A204.1 (cell line): ENCODE measurements at regions not wholly inside any gene's neighbourhood (a gene's known extent, or its start where the extent isn't known, plus 50 kb on each side); places are given as distances from the start of the nearest gene placed in this dataset.

Experiments used
- FAIRE-seq: peaks from 2 replicates; lab custom pipeline; 2012; peaks lifted over from hg19 to GRCh38; lab: Jason Lieb, UNC

DNA sequence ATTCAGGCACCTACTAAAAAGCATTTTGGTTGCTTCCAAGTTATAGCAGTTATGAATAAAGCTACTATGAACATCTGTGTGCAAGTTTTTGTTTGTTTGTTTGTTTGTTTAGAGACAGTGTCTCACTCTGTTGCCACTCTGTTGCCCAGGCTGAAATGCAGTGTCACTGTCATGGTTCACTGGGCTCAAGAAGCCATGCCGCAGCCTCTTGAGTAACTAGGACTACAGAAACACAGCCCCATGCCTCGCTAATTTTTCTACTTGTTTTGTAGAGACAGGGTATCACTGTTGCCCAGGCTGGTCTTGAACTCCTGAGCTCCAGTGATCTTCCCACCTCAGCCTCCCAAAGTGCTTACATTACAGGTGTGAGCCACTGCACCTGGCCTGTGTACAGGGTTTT, 795.9 kb downstream of the EPHA7 start:
- FAIRE-seq: no peak

DNA sequence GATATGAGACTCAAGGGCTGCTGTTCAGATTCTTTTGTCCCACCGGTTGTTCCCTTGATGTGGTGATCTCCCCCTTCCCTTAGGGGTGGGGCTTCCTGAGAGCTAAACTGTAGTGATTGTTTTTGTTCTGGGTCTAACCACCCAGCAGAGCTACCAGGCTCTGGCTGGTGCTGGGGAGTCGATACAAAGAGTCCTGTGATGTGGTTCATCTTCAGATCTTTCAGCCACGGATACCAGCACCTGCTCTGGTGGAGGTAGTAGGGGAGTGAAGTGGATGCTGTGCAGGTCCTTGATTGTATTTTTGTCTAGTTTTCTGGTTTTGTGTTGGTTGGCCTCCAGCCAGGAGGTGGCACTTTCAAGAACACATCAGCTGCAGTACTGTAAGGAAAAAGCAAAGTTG, 801.6 kb downstream of the EPHA7 start:
- FAIRE-seq: no peak

DNA sequence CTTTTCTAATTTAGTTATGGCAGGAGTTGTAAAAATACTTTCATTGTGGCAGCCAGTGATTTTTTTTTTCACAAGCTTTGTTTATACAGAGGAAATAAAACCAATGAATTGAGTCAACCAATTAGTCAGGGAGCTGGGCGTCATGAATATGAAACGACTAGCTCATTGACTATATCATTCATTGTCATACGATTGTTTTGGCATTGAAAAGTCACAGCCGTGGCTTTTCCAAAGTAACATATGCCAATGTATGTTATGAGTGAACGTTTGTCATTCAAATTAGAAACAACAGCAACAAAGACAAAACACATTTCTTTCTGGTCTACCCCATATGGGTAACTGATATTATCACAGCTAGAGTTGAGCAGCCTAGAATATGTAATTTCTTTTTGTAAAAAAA, 810.6 kb downstream of the EPHA7 start:
- no peak for FAIRE-seq

DNA sequence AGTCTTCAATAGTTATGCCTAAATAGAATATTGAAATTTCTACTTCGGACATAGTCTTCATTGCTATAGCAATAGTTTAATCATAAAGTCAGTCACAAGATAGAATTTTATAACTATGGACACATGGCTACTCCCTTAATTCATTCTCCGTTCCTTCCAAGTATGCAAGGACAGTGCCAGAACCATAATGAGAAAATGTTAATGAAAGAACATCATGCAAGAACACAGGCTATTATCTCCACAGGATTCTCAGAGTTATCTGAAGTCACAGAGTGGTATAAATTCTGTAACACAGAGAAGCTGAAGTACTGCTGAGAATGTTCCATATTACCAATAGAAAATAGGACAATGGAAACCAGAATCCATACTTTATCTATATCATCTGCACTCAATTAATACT, 826.2 kb downstream of the EPHA7 start:
- no peak for FAIRE-seq

DNA sequence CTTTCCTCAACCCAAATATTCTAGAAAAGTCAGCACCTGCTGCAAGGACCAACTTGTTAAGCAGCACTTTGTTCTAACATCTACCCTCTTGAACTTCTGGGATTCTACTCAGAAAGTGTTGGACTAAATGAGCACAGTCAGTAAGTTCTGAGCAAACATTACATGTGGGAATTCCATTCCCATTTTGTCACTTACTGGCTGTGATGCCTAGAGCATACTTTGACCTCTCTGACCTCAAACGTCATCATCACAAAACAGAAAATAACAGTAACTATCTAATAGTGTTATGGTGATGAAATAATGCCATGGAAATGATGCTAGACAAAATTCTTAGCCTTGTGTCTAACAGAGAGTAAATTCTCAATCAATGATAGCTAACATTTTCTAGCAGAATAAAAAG, 829.4 kb downstream of the EPHA7 start:
- no peak for FAIRE-seq

DNA sequence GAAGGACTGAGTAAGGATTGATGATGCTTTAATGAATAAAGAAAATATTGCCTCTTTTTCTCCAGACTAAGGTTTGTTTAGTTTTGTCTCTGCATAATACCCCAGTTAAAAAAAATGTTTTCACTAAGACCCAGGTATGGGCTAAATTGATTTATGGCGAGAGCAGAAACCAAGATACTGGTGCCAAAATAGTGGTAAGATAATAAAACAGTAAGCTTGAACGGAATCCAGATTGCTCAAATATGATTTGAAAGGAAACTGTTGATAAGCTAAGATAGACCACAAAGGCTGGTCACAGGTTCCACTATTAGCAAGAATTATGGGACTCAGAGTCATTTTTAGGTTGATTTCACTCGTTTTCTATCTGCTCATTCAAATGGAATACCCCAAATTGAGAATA, 831.2 kb downstream of the EPHA7 start:
- no peak for FAIRE-seq

DNA sequence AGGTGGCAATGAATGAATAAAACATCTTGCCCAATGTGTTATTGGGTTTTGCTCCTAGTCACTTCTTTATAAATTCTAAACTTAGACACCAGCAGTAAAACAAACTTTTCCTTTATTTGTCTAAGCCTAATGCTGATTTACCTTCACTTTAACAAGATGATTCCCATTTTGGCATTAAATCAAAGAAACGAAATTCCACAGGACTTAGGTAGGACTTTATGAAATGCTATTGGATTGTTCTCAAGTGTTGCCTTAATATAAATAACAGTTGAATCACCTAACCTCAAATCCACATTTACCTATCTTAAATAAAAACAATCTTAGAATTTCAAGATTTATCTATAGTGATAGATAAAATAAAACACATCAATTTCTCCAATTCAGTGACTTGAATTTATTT, 831.8 kb downstream of the EPHA7 start:
- FAIRE-seq: no peak

DNA sequence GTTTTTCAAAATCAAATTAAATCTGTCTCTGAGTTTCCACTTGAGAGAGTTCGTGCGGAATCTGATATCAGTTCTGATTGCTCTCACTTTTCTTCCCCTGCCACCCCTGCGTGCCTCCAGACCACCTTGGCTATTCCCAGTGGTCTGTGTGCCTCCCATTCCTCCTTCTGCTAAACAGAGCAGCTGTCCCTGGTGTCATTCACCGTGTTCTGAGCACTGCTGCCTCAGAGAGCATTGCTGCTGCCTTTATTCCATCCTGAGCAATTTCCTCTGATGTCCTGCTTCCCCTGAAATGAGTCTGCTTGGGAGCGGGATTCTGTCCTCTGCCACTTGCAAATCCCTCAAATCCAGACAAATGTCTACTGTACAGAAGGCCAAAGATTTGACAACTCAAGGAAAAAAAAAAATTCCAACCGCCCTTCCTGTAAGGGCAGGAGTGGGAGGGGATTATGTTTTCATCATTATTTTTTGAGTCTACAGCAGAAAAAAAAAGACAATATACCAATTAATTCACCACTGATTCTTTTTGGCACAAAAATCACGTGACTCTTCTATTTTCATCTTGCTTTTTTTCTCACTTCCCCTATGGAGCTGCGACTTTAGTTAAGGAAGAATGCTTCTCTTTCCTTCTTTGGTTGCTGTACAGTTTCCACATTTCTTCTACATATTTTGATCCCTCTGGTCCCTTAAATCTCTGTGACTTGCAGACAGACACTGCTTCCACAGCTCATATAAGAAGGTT, 833.0 kb downstream of the EPHA7 start:
- FAIRE-seq: no peak

DNA sequence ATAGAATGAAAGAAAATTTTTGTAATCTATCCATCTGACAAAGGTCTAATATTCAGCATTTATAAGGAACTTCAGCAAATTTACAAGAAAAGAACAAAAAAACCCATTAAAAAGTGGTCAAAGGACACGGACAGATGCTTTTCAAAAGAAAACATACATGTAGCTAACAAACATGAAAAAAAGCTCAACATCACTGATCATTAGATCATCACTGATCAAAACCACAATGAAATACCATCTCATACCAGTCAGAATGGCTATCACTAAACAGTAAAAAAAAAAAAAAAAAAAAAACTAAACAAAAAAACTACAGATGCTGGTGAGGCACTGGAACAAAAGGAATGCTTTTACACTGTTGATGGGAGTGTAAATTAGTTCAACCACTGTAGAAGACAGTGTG, 837.1 kb downstream of the EPHA7 start:
- no peak for FAIRE-seq

DNA sequence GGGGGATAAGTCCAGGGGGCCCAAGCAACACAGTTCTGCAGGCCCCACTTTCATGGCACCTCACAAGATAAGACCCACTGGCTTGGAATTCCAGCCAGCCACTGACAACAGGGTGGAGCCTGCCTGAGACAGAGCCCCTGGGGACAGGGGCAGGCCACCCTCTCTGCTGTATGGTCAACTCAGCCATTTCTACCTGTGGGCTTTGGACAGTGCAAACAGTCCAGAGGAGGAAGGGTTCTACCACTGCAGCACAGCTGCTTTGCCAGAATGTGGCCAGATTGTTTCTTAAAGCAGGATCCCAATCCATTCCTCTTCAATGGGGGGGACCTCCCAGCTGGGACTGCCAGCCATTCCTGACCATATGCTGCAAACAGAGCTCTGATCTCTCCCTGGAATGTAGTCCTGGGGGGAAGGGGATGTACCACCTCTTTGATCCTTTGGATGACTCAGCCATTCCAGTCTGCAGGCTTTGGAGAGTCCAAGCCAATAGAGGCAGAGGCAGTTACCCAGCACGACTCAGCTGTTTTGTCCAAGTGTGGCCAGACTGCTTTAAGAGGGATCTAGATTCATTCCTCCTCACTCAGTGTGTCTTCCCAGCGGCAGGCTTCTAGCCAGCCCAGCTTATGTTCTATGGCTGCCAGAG, 842.2 kb downstream of the EPHA7 start:
- no peak for FAIRE-seq

DNA sequence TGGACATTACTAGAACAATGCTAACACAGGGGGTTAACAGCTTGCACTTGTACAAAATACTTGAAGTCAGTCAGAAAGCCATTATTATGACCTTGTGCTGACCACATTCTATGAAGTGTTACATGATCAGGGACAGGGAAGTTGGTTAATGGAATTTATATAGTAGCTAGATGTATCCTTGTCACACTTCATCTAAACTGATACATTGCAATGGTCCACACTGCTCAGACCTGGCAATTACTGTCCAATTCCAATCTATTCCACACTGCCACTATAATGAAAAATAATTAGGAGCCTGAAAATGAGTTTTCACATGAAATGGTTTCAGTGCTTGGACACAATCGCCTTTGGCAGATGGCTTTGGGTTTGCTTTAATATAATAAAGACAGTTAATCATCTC, 850.8 kb downstream of the EPHA7 start:
- FAIRE-seq: no peak

DNA sequence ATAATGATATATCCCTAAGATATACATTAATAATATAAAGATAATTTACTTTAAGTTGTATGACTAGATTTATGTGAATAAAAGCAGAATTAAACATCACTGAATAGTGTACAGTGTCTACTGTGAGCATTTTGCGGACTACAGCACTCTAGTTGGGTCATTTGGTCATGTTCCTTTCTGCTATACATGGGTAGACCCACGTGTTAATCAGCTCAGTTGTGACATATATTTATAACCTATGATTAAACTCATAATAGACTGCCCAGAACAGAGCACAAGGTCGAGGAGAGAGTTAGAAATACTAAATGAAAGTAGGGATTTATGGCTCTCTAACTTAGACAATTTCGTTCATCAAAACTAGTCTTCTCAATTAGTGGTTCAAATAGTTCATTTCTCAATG, 852.7 kb downstream of the EPHA7 start:
- no peak for FAIRE-seq

DNA sequence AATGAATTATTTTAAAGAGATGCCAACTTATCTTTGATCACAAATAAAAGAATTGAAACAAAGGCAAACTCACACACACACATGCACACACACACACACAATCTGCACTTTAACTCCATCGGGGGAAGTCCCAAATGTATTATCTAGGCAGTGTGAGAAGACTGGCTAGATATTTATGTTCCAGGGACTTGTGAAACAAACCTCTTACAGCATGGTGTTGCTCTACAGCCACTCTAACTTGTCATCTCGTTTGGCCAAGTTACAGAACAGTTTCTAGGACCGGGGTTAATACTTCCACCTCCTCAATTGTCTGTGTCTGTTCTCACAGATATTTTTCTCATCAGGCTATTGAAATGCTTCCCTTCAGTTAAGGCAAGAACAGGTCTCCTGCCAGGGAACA, 855.0 kb downstream of the EPHA7 start:
- no peak for FAIRE-seq

DNA sequence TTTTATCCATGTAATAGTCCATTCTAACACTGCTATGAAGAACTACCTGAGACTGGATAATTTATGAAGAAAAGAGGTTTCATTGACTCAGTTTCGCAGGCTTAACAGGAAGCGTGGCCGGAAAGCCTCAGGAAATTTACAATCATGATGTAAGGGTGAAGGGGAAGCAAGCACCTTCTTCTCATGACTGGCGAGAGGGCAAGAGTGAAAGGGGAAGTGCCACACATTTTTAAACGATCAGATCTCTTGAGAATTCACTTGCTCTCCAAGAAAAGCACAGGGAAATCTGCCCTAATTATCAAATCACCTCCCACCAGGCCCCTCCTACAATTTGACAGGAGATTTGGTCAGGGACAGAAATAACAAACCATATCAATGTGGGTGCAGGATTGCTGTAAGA, 859.7 kb downstream of the EPHA7 start:
- no peak for FAIRE-seq

DNA sequence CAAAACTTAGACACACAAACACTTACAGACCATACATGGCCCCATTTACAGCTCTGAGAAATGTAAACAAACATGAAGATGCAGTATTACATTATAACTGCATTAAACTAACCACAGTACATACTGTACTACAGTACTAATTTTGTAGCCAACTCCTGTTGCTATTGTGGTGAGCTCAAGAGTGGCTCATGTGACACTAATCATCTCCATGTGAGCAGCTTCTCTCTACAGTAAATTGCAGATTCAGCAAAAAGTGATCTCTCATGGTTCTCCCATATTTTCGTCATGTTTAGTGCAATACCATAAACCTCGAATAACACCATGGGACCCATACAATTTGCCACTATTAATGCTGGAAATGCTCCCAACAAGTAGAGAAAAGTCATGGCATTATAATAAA, 860.4 kb downstream of the EPHA7 start:
- FAIRE-seq: no peak

DNA sequence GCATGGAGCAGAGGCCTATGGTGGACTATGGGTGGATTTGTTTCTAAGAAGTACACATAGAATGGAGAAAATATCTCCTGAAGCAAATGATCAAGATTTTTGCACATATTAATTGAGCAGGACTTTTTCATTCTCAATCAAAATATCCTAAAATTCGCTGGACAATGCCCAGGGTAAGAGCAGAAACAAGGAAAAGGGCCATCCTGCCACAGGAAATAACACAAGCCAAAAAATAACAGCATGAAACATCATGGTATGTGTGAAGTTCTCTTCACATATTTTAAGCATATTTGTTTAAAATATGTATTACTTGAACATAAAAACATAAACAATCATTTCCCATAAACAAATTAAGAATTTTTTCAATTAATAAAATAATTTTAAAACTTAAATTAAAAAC, 868.9 kb downstream of the EPHA7 start:
- FAIRE-seq: peak; percentile 83

DNA sequence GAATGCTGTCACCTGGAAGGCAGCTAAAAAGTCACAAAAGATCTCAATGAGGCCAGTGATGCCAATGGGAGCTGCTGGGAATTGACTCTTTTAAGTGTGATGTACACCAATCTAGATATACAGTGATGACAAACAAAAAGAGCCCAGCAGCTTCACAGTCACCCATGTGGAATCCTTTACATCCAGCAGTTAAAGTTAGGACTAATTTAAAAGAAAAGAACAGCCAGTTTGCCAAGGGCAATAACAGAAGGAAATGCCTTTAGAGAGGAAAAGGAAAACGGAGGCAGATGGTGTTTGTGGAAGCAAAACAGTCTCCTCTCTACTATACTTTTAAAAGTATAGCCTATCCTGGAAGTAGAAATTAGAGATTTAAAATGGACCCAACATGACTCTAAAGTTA, 873.5 kb downstream of the EPHA7 start:
- FAIRE-seq: no peak

DNA sequence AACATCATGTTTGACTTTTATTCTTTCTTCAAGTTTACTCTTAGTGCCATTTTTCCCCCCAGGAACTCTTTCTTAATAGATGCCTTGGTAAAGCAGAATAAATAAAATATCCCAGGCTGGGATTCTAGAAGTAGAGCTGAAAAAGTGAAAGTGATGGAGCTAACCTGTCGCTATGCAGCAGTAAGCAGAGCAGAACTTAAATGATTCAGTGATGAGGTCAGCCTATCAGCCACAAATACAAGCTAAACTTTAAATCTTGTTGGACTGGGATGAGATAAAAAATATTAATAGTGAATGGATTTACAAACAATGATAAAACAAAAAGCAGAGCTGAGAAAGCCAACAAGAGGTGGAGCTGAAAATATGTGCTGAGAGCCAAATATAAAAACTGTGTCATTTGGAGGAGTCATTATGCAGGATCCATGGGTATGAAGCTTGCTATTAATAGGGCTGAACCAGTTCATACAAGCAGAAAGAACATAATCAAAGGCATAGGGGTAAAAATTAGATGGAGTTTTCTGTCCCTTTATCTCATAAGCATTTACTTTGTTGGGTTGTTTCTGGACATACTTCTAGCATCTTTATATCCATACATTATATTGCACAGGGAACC, 877.8 kb downstream of the EPHA7 start:
- no peak for FAIRE-seq

DNA sequence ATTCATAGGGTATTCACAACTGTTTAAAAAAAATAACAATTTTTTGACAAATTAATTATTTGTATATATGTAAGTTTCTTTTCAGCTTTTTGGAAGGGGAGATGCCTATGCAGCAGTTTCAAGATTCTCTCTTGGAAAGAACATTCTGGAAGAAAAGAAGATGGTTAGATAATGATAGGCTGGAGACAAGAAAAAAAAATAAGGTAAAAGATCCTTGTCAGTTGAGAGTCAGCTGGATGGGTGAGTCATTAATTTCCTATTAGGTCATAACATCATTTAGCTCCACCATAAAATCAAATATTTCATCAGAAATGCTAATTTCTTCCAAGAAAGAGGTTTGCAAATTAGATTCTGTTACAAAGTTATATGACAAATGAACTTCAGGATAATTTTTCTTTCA, 880.4 kb downstream of the EPHA7 start:
- no peak for FAIRE-seq

DNA sequence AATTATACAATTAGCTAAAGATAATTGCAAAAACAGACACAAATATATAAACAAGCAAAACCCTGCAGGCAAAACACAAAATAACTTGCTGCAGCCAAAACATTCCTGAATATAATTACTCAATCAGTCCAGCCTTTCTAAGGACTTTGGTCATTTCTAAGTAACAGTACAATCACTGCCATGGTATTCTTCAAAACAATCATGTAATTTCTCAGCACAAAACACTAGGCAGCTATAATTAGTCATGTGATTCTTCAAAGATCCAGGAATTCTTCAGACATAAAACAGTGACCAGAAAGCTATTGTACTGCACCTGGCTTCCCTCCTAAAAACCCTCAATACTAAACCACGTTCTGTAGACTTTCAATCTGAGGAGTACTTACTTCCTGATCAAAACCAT, 881.1 kb downstream of the EPHA7 start:
- FAIRE-seq: no peak

DNA sequence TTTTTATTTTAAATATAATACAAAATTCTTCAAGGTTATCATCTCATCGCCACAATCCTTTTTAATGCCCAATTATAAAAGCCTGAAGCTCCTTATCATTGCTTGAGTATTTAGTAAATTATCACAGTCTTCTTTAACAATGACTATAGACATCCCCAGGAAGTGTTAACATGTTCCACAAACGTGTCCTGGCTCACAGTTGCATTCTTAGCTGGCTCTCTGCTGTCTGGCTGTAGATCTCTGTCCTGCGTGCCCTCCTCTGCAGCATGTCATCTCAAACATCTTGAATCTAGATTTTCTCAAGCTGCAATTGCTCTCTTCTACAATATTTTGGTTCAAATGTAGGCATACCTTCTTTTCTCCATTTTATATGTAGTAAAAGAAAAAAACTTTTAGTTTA, 885.2 kb downstream of the EPHA7 start:
- no peak for FAIRE-seq

DNA sequence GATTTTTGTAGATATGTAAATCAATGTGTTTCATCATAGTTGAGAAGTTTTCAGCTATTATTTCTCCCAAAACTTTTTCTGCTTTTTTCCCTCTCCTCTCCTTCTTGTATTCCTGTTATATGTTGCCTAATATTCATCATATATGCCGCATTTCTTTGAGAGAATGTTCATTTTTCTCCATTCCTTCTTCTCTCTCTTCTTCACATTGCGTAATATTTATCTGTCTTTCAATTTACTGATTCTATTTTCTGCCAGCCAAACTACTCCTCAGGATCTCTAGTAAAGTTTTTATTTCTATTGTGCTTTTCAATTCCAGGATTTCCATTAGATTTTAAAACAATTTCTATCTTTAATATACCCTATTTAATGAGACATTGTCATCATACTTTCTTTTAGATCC, 896.8 kb downstream of the EPHA7 start:
- no peak for FAIRE-seq

DNA sequence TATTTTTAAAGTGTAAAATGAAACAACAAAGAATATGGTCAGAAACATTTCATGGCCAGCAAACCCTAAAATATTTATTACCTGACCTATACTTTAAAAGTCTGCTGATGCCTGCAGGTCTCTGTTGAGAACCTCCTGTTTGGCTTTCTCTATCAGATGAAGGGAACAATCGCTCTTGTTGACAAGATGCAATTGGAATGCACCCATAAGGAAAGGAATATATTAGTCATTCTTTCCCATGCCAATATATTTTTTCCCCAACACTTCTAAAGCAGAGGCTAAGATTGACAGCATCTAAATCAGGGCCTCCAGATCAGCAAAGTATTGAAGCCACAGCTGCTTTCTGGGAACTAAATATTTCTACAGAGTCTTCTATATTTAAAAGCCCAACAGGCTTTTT, 897.8 kb downstream of the EPHA7 start:
- FAIRE-seq: no peak

DNA sequence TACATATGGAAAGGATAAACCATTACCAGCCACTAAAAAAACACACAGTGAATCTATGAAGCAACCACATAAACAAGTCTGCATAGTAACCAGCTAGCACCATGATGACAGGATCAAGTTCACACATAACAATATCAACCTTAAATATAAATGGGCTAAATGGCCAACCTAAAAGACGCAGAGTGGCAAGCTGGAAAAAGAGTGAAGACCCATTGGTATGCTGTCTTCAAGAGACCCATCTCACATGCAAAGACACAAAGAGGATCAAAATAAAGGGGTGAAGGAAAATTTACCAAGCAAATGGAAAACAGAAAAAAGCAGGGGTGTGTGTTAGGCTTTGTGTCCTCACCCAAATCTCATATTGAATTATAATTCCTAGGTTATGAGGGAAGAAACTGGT, 909.2 kb downstream of the EPHA7 start:
- no peak for FAIRE-seq
